ENCODE measurements at regions not wholly inside any gene's neighbourhood (a gene's known extent, or its start where the extent isn't known, plus 50 kb on each side); places are given as distances from the start of the nearest gene placed in this dataset.

- H3K27me3 ChIP-seq (ENCODE audit: insufficient read depth, low read length): peaks cover 27% of the 10 kb centered on the region; the same call in 1 of the 2 replicates
- H3K4me1 ChIP-seq (ENCODE audit: control insufficient read depth in 1 of 2, insufficient read depth in 2 of 2, low read length in 2 of 2): peaks cover 8 to 15% of the 10 kb centered on the region in 2 experiments
- POLR2A ChIA-PET: no interaction called here
- H3K36me3 ChIP-seq (ENCODE audit: control insufficient read depth in 1 of 2, insufficient read depth in 2 of 2, low read length in 2 of 2): no peaks in the 10 kb centered on the region
- H3K4me2 ChIP-seq (ENCODE audit: low read length): no peak overlapping the region
- BruUV-seq (replicated peaks): no TSS peak
- no peaks in the 10 kb centered on the region for H3K79me2 ChIP-seq (ENCODE audit: insufficient read depth, low read length)
- H3K27ac ChIP-seq (ENCODE audit: low read depth, low read length): no peak overlapping the region
- no peak overlapping the region for H3K4me3 ChIP-seq (replicated peaks in 1 of 2; ENCODE audit: low read depth in 1 of 2, low read length in 2 of 2)
- intact Hi-C loops (cut with micrococcal nuclease): no loop called here
- no peak overlapping the region for H3K9ac ChIP-seq (ENCODE audit: low read length)
- RAD21 ChIA-PET (ENCODE audit: low non-redundant PET in 1 of 2, low total read pairs in 2 of 2, uncharacterized antibody in 2 of 2, unreplicated experiment in 2 of 2): no interaction called here
- no peaks in the 10 kb centered on the region for H3K9me2 ChIP-seq (ENCODE audit: insufficient read depth)
- no peak overlapping the region for H2AFZ ChIP-seq (ENCODE audit: low read depth, low read length, poor library complexity, severe bottlenecking)
- DNase-seq (ENCODE audit: low read depth, low spot score) (no peak), ATAC-seq (no peak)
- TF ChIP-seq SIN3A (IDR thresholded peaks at IDR 0.05; ENCODE audit: low read depth): no peak
- no peak for TF ChIP-seq CBX3 (IDR thresholded peaks at IDR 0.05; ENCODE audit: low read depth)
- TF ChIP-seq RAD21 (IDR thresholded peaks at IDR 0.05; ENCODE audit: low read depth): no peak
- no peak for TF ChIP-seq EGR1 (IDR thresholded peaks at IDR 0.05; ENCODE audit: low read depth)
- TF ChIP-seq TCF7L2 (IDR thresholded peaks at IDR 0.05; ENCODE audit: borderline replicate concordance, extremely low read depth, insufficient read depth, insufficient read length): no peak
- no peak for TF ChIP-seq YY1 (IDR thresholded peaks at IDR 0.05; ENCODE audit: extremely low read depth, insufficient replicate concordance, low read depth, low read length)
- no peak for TF ChIP-seq ZNF274 (IDR thresholded peaks at IDR 0.05; ENCODE audit: low read depth, low read length)
- TF ChIP-seq MAX (IDR thresholded peaks at IDR 0.05): no peak
- no peak for TF ChIP-seq EZH2 (IDR thresholded peaks at IDR 0.05)
- TF ChIP-seq JUND (IDR thresholded peaks at IDR 0.05): no peak
- TF ChIP-seq CEBPB (IDR thresholded peaks at IDR 0.05; ENCODE audit: low read depth): no peak
- no peak for TF ChIP-seq REST (IDR thresholded peaks at IDR 0.05; ENCODE audit: low read depth)
- TF ChIP-seq ELF1 (IDR thresholded peaks at IDR 0.05; ENCODE audit: borderline replicate concordance, low read depth): no peak
- no peak for TF ChIP-seq ATF3 (IDR thresholded peaks at IDR 0.05)
- TF ChIP-seq SP1 (IDR thresholded peaks at IDR 0.05; ENCODE audit: low read depth): no peak
- TF ChIP-seq SRF (IDR thresholded peaks at IDR 0.05; ENCODE audit: low read depth): no peak
- no peak for TF ChIP-seq ZBTB33 (IDR thresholded peaks at IDR 0.05; ENCODE audit: extremely low read depth, insufficient replicate concordance, low read length)
- no peaks in the 10 kb centered on the region for H4K20me1 ChIP-seq (ENCODE audit: insufficient read depth)
- H3K9me3 ChIP-seq (ENCODE audit: control insufficient read depth in 1 of 2, insufficient read depth in 1 of 2, low read depth in 1 of 2, low read length in 2 of 2): no peaks in the 10 kb centered on the region
- CTCF ChIA-PET: no interaction called here
Observed at GRCh38 chr5:174378121-174378874, 332.8 kb downstream of the NSG2 start.

Measured in HCT116 (cell line).